H9 (cell line): ENCODE measurements at regions not wholly inside any gene's neighbourhood (a gene's known extent, or its start where the extent isn't known, plus 50 kb on each side); places are given as distances from the start of the nearest gene placed in this dataset.

Experiments used
- DNase-seq: peaks from one replicate; pipeline ENCODE4 v3.0.0-alpha.2; 2017
- H2AFZ ChIP-seq: one replicate; pipeline ENCODE4 v1.6.1; 2013; ENCODE audit warnings: mild to moderate bottlenecking, low read length, control low read depth, moderate library complexity
- H2AK5ac ChIP-seq: 2 replicates; pipeline ENCODE4 v1.6.1; 2013; ENCODE audit warnings: low read length, control low read depth, mixed read lengths; ENCODE audit not compliant: insufficient read length
- H2BK120ac ChIP-seq: one replicate; pipeline ENCODE4 v1.6.1; 2013; ENCODE audit warnings: low read depth, mild to moderate bottlenecking, low read length, control low read depth, inconsistent platforms; ENCODE audit not compliant: poor library complexity, severe bottlenecking
- H2BK12ac ChIP-seq: 2 replicates; pipeline ENCODE4 v1.6.1; 2013; ENCODE audit warnings: low read length, control low read depth, mixed read lengths, low read depth; ENCODE audit not compliant: insufficient read length
- H2BK15ac ChIP-seq: 2 replicates; pipeline ENCODE4 v1.6.1; 2013; ENCODE audit warnings: low read depth, low read length, control low read depth
- H2BK20ac ChIP-seq: one replicate; pipeline ENCODE4 v1.6.1; 2013; ENCODE audit warnings: low read depth, mild to moderate bottlenecking, low read length, control low read depth, inconsistent platforms; ENCODE audit not compliant: poor library complexity, severe bottlenecking
- H2BK5ac ChIP-seq: 2 replicates; pipeline ENCODE4 v1.6.1; 2013; ENCODE audit warnings: low read length, control low read depth, mixed read lengths; ENCODE audit not compliant: insufficient read length
- H3K14ac ChIP-seq: 2 replicates; pipeline ENCODE4 v1.6.1; 2013; ENCODE audit warnings: low read length, control low read depth; ENCODE audit not compliant: insufficient read depth
- H3K18ac ChIP-seq: 2 replicates; pipeline ENCODE4 v1.6.1; 2013; ENCODE audit warnings: low read depth, mild to moderate bottlenecking, mixed read lengths, low read length, control low read depth; ENCODE audit not compliant: insufficient read length
- H3K23ac ChIP-seq: 2 replicates; pipeline ENCODE4 v1.6.1; 2013; ENCODE audit warnings: low read length, control low read depth, mixed read lengths, low read depth; ENCODE audit not compliant: insufficient read length
- H3K23me2 ChIP-seq: 2 replicates; pipeline ENCODE4 v1.6.1; 2013; ENCODE audit warnings: low read depth, mild to moderate bottlenecking, mixed read lengths, low read length, control low read depth; ENCODE audit not compliant: insufficient read length, poor library complexity, severe bottlenecking
- H3K27ac ChIP-seq: 2 replicates; pipeline ENCODE4 v1.5.1; 2013; ENCODE audit warnings: low read length, control low read depth, mixed read lengths, low read depth; ENCODE audit not compliant: insufficient read length
- H3K27me3 ChIP-seq: 2 replicates; pipeline ENCODE4 v1.6.1; 2013; ENCODE audit warnings: low read length, control low read depth, inconsistent platforms; ENCODE audit not compliant: insufficient read depth
- H3K4ac ChIP-seq: 2 replicates; pipeline ENCODE4 v1.6.1; 2013; ENCODE audit warnings: low read depth, mild to moderate bottlenecking, control low read depth, inconsistent platforms, low read length, moderate library complexity
- H3K4me1 ChIP-seq: 2 replicates; pipeline ENCODE4 v1.6.1; 2013; ENCODE audit warnings: low read length, control low read depth, inconsistent platforms; ENCODE audit not compliant: insufficient read depth
- H3K4me2 ChIP-seq: 2 replicates; pipeline ENCODE4 v1.6.1; 2013; ENCODE audit warnings: low read length, control low read depth, mixed read lengths; ENCODE audit not compliant: insufficient read length, insufficient read depth
- H3K56ac ChIP-seq: 2 replicates; pipeline ENCODE4 v1.6.1; 2013; ENCODE audit warnings: low read depth, mild to moderate bottlenecking, mixed read lengths, low read length, control low read depth; ENCODE audit not compliant: insufficient read length
- H3K79me1 ChIP-seq: 2 replicates; pipeline ENCODE4 v1.6.1; 2013; ENCODE audit warnings: low read depth, mild to moderate bottlenecking, moderate library complexity, low read length, control low read depth, inconsistent platforms; ENCODE audit not compliant: insufficient read depth, poor library complexity, severe bottlenecking
- H3K79me2 ChIP-seq: 2 replicates; pipeline ENCODE4 v1.6.1; 2013; ENCODE audit warnings: low read length, control low read depth, inconsistent platforms; ENCODE audit not compliant: insufficient read depth
- H3K9ac ChIP-seq: 2 replicates; pipeline ENCODE4 v1.6.1; 2013; ENCODE audit warnings: low read length, control low read depth, mixed read lengths; ENCODE audit not compliant: insufficient read length; ENCODE audit errors: extremely low read depth
- H3K9me3 ChIP-seq: one replicate; pipeline ENCODE4 v1.6.1; 2013; ENCODE audit warnings: low read depth, low read length, inconsistent platforms; ENCODE audit not compliant: control insufficient read depth
- H3T11ph ChIP-seq: one replicate; pipeline ENCODE4 v1.6.1; 2013; ENCODE audit warnings: mild to moderate bottlenecking, low read length, control low read depth, inconsistent platforms
- H4K20me1 ChIP-seq: one replicate; pipeline ENCODE4 v1.6.1; 2013; ENCODE audit not compliant: control insufficient read depth, insufficient read length, insufficient read depth
- H4K5ac ChIP-seq: 2 replicates; pipeline ENCODE4 v1.6.1; 2013; ENCODE audit warnings: low read depth, mild to moderate bottlenecking, mixed read lengths, low read length, control low read depth; ENCODE audit not compliant: insufficient read length
- H4K8ac ChIP-seq: replicated peaks from 2 replicates; pipeline ENCODE4 v1.6.1; 2013; ENCODE audit warnings: low read length, control low read depth, mixed read lengths, low read depth; ENCODE audit not compliant: insufficient read length
- H4K91ac ChIP-seq: 2 replicates; pipeline ENCODE4 v1.6.1; 2013; ENCODE audit warnings: low read depth, mild to moderate bottlenecking, moderate library complexity, mixed read lengths, low read length, control low read depth; ENCODE audit not compliant: insufficient read length
- H3K27ac Mint-ChIP-seq, 3 experiments: 2 replicates in 2 of 3; 3 replicates in 1 of 3; pipeline ENCODE4 v1.8.0; 2020 to 2021; ENCODE audit warnings: mixed read lengths in 3 of 3, mild to moderate bottlenecking in 1 of 3, moderate library complexity in 1 of 3
- H3K27me3 Mint-ChIP-seq: 2 replicates; pipeline ENCODE4 v1.8.0; 2021; ENCODE audit warnings: low read depth, mild to moderate bottlenecking, moderate library complexity, mixed read lengths
- H3K36me3 Mint-ChIP-seq, 3 experiments: 2 replicates in 2 of 3; 3 replicates in 1 of 3; pipeline ENCODE4 v1.8.0; 2020 to 2021; ENCODE audit warnings: low read depth in 3 of 3, mixed read lengths in 3 of 3; ENCODE audit not compliant: insufficient read depth in 1 of 3
- H3K4me1 Mint-ChIP-seq, 2 experiments: 2 replicates each; pipeline ENCODE4 v1.8.0; 2020; ENCODE audit warnings: mixed read lengths in 2 of 2
- H3K4me3 Mint-ChIP-seq, 2 experiments: 2 replicates in 1 of 2; 3 replicates in 1 of 2; pipeline ENCODE4 v1.8.0; 2020 to 2021; ENCODE audit warnings: mild to moderate bottlenecking in 2 of 2, mixed read lengths in 2 of 2, moderate library complexity in 1 of 2
- H3K9me3 Mint-ChIP-seq, 2 experiments: 2 replicates in 1 of 2; 3 replicates in 1 of 2; pipeline ENCODE4 v1.8.0; 2020; ENCODE audit warnings: mild to moderate bottlenecking in 2 of 2, mixed read lengths in 2 of 2, moderate library complexity in 1 of 2
- whole genome bisulfite sequencing: extraction: QIAGEN DNeasy Blood & Tissue Kit; methylation state at CpG from one replicate; pipeline ENCODE4 v1.1.7; 2013; ENCODE audit warnings: missing lambda C conversion rate, low lambda C conversion rate, mixed read lengths; ENCODE audit not compliant: insufficient read length; ENCODE audit errors: extremely low coverage; 5-methylcytosine and 5-hydroxymethylcytosine counted together
- TF ChIP-seq, protein P1 (sequence below): fragments of 200-600 bp; sonication (generic); conservative IDR thresholded peaks from 3 replicates; pipeline ENCODE4 v1.8.0; 2021; ENCODE audit warnings: antibody characterized with exemption, mild to moderate bottlenecking

DNA sequence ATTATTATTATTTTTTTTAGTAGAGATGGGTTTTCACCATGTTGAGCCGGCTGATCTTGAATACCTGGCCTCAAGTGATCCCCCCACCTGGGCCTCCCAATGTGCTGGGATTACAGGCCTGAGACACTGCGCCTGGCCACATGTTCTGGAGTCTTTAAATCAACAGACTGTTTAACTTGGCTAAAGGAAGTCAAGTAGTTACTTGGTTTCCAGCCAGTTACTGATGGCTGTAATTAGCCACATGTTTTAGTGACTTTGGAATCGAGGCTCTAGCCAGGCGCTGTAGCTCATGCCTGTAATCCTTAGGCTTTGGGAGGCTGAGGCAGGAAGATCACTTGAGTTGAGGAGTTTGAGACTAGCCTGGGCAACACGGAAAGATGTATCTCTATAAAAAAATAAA, 699.2 kb upstream of the RBFOX1 start:
- no CpG with 5 or more reads among the region's 5 CpGs for WGBS

More for the DNA sequence above, 699.2 kb upstream of the RBFOX1 start:
- no peak overlapping the region for H3K9ac ChIP-seq
- no peaks in the 10 kb centered on the region for H3K79me1 ChIP-seq
- H2BK5ac ChIP-seq = no peak overlapping the region
- H3K4me1 ChIP-seq = no peaks in the 10 kb centered on the region
- peaks cover 5 to 11% of the 10 kb centered on the region in 2 experiments; a peak in 3 of 4 replicates for H3K4me1 Mint-ChIP-seq
- H3K36me3 Mint-ChIP-seq = no peaks in the 10 kb centered on the region
- no peak overlapping the region for H3T11ph ChIP-seq
- no peaks in the 10 kb centered on the region for H4K20me1 ChIP-seq
- H3K27ac ChIP-seq = no peak overlapping the region
- H4K8ac ChIP-seq = no peak overlapping the region
- no peak overlapping the region for H3K27ac Mint-ChIP-seq
- no peak overlapping the region for H3K56ac ChIP-seq
- no peak overlapping the region for H2BK20ac ChIP-seq
- H4K91ac ChIP-seq = no peak overlapping the region
- no peak overlapping the region for H3K23ac ChIP-seq
- TF ChIP-seq, protein P1, sequence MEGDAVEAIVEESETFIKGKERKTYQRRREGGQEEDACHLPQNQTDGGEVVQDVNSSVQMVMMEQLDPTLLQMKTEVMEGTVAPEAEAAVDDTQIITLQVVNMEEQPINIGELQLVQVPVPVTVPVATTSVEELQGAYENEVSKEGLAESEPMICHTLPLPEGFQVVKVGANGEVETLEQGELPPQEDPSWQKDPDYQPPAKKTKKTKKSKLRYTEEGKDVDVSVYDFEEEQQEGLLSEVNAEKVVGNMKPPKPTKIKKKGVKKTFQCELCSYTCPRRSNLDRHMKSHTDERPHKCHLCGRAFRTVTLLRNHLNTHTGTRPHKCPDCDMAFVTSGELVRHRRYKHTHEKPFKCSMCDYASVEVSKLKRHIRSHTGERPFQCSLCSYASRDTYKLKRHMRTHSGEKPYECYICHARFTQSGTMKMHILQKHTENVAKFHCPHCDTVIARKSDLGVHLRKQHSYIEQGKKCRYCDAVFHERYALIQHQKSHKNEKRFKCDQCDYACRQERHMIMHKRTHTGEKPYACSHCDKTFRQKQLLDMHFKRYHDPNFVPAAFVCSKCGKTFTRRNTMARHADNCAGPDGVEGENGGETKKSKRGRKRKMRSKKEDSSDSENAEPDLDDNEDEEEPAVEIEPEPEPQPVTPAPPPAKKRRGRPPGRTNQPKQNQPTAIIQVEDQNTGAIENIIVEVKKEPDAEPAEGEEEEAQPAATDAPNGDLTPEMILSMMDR = no peak
- no peak overlapping the region for H4K5ac ChIP-seq
- H3K9me3 Mint-ChIP-seq = no peaks in the 10 kb centered on the region
- DNase-seq = no peak
- no peaks in the 10 kb centered on the region for H3K27me3 ChIP-seq
- no peak overlapping the region for H2BK120ac ChIP-seq
- no peak overlapping the region for H2BK12ac ChIP-seq
- no peak overlapping the region for H3K4me2 ChIP-seq
- no peaks in the 10 kb centered on the region for H3K23me2 ChIP-seq
- H3K18ac ChIP-seq = no peak overlapping the region
- H3K79me2 ChIP-seq = no peaks in the 10 kb centered on the region
- no peak overlapping the region for H2AK5ac ChIP-seq
- no peak overlapping the region for H3K4ac ChIP-seq
- no peak overlapping the region for H3K14ac ChIP-seq
- H3K27me3 Mint-ChIP-seq = no peaks in the 10 kb centered on the region
- H2AFZ ChIP-seq = no peak overlapping the region
- no peak overlapping the region for H2BK15ac ChIP-seq
- no peak overlapping the region for H3K4me3 Mint-ChIP-seq
- H3K9me3 ChIP-seq = no peaks in the 10 kb centered on the region
